Peyer's patch (tissue), 4 donors: ENCODE measurements at regions not wholly inside any gene's neighbourhood (a gene's known extent, or its start where the extent isn't known, plus 50 kb on each side); places are given as distances from the start of the nearest gene placed in this dataset.

Experiments used
- POLR2A ChIP-seq, 2 donors: fragments of 450-650 bp; IDR thresholded peaks; one replicate each; pipeline ENCODE4 v1.5.1; 2017; ENCODE audit warnings: antibody characterized with exemption in 2 of 2, mild to moderate bottlenecking in 2 of 2, moderate library complexity in 2 of 2
- TF ChIP-seq, protein P1 (sequence below), 6 experiments: fragments of 450-650 bp in 4 of 6; fragments of 200-600 bp in 2 of 6; sonication (generic) in 1 of 6; IDR thresholded peaks; one replicate each; pipeline ENCODE4 v1.5.1; 2017 to 2019; ENCODE audit warnings: antibody characterized with exemption in 6 of 6, mild to moderate bottlenecking in 3 of 6, moderate library complexity in 1 of 6

DNA sequence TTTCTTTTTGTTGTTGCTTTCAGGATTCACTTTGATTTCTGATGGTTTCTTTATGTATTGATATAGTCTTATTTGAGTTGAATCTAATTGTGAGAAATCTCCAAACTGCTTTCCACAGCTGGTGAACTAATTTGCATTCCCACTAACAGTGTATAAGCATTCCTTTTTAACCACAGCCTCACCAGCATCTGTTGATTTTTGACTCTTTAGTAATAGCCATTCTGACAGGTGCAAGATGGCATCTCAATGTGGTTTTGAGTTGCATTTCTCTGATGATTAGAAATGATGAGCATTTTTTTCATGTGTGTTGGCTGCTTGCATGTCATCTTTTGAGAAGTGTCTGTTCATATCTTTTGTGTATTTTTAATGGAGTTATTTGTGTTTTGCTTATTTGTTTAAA lies 1023.1 kb downstream of the SH3BGRL start:
- TF ChIP-seq, protein P1, sequence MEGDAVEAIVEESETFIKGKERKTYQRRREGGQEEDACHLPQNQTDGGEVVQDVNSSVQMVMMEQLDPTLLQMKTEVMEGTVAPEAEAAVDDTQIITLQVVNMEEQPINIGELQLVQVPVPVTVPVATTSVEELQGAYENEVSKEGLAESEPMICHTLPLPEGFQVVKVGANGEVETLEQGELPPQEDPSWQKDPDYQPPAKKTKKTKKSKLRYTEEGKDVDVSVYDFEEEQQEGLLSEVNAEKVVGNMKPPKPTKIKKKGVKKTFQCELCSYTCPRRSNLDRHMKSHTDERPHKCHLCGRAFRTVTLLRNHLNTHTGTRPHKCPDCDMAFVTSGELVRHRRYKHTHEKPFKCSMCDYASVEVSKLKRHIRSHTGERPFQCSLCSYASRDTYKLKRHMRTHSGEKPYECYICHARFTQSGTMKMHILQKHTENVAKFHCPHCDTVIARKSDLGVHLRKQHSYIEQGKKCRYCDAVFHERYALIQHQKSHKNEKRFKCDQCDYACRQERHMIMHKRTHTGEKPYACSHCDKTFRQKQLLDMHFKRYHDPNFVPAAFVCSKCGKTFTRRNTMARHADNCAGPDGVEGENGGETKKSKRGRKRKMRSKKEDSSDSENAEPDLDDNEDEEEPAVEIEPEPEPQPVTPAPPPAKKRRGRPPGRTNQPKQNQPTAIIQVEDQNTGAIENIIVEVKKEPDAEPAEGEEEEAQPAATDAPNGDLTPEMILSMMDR (IDR thresholded peaks at IDR 0.05) = no peak
- TF ChIP-seq POLR2A (IDR thresholded peaks at IDR 0.05) = no peak
